SIG-M5 treated with dmso at 0.1 percent for 504 hours (cell line): ENCODE measurements at regions not wholly inside any gene's neighbourhood (a gene's known extent, or its start where the extent isn't known, plus 50 kb on each side); places are given as distances from the start of the nearest gene placed in this dataset.
A peak's percentile ranks its signal among the peaks of the same experiment; 100 is the strongest.
"Not testable (repeated sequence)": the region's sequence is repeated elsewhere in the genome, so short reads cannot be mapped to it uniquely, and the experiment has no call there.

Experiments
- DNase-seq: peaks from one replicate; lab custom pipeline; 2025; ENCODE audit not compliant: unreplicated experiment; lab: John Stamatoyannopoulos, UW

DNA sequence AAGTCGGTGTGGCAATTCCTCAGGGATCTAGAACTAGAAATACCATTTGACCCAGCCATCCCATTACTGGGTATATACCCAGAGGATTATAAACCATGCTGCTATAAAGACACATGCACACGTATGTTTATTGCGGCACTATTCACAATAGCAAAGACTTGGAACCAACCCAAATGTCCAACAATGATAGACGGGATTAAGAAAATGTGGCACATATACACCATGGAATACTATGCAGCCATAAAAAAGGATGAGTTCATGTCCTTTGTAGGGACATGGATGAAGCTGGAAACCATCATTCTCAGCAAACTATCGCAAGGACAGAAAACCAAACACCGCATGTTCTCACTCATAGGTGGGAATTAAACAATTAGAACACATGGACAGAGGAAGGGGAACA lies 80.6 kb upstream of the ST3GAL5 start:
- DNase-seq = not testable (repeated sequence)

DNA sequence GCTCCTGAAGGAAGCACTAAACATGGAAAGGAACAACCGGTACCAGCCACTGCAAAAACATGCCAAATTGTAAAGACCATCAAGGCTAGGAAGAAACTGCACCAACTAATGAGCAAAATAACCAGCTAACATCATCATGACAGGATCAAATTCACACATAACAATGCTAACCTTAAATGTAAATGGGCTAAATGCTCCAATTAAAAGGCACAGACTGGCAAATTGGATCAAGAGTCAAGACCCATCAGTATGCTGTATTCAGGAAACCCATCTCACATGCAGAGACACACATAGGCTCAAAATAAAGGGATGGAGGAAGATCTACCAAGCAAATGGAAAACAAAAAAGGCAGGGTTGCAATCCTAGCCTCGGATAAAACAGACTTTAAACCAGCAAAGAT lies 77.0 kb upstream of the ST3GAL5 start:
- not testable (repeated sequence) for DNase-seq

DNA sequence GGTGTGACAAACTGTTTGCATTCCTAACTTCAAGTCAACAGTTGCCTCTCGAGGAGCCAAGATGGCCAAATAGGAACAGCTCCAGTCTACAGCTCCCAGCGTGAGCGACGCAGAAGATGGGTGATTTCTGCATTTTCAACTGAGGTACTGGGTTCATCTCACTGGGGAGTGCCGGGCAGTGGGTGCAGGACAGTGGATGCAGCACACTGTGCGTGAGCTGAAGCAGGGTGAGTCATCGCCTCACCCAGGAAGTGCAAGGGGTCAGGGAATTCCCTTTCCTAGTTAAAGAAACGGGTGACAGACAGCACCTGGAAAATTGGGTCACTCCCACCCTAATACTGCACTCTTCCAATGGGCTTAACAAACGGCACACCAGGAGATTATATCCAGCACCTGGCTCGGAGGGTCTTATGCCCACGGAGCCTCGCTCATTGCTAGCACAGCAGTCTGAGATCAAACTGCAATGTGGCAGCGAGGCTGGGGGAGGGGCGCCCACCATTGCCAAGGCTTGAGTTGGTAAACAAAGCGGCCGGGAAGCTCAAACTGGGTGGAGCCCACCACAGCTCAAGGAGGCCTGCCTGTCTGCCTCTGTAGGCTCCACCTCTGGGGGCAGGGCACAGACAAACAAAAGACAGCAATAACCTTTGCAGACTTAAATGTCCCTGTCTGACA lies 75.1 kb upstream of the ST3GAL5 start:
- not testable (repeated sequence) for DNase-seq

DNA sequence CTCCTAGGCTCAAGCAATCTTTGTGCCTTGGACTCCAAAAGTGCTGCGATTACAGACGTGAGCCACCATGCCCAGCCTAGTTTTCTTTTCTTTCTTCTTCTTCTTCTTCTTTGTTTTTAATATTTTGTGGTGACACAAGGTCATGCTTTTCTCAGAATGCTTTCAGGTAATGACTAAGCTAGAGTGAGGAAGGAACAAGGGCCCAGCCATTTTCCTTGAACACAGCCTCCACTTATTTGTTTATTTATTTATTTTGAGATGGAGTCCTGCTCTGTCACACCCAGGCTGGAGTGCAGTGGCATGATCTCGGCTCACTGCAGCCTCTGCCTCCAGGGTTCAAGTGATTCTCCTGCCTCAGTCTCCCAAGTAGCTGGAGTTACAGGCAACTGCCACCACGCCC lies 74.3 kb upstream of the ST3GAL5 start:
- no peak for DNase-seq

DNA sequence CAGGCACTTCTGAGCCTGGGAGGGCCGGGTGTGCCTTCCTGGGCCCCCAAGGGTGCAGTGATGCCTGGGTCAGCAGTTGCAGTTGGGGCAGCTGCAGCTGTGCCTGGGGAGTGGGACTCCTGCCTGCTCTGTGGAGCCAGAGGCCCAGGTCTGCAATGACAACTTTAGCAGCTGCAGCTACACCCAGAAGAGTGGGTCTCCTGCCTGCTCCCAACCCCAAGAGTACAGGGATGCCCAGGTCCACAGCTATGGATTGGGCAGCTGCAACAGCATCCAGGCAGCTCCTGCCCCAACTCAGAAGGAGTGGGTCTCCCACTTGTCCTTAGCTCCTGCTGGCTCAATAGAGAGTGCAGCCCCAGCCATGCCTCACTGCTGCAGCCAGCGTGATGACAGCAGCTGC lies 73.0 kb upstream of the ST3GAL5 start:
- no peak for DNase-seq

DNA sequence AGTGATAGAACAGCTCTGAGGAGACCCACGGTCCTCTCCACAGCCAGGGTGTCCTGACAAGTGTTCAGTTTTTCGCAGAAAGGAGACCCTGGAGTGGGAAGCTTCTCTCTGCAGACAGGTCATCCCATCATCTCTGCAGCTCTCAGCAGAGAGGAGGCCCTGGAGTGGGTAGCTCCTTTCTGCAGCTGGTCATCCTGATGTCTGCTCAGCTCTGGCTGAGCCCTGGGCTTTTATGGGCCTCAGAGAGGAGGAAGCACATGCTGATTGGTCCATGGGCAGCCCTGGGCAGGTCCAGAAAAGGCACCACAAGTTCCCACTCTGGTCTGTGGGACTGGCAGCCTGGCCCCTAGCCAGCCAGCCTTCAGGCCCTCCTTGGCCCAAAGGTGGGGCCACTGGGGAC lies 72.3 kb upstream of the ST3GAL5 start:
- no peak for DNase-seq

DNA sequence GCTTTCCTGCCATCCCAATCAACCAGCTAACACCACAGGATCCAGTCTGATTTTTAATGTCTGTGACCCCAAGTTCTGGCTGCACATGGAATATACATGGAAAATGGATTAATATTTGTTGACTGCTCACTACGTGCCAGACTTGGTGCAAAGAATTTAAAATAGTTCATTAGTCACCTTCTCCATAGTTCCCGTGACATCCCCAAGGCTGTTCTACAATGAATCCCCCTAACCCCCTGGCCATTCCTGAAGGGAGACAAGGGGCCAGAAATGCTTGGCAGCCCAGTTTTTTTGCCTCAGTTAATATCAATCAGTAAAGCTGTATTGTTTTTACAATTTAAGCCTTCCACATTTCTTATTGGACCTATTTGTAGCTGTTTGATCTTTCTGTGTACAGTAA lies 71.0 kb upstream of the ST3GAL5 start:
- no peak for DNase-seq

DNA sequence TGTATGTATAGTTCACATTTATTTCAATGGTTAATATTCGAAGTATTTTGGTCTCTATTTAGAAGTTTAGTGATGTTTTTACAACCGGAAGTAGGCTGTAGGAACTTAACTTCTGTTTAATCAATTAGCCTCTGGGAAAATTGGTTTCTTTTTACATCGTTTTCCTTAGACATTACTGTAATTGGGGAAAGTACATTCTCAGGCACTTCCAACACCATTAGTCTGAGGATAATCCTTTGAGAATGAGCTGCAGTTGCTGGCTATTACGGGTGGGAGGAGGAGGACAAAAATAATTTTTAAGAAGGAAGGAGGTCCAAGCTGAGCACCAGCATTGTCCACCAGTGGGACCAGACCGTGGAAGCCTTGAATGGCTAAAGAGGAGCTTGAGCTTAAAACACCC lies 70.4 kb upstream of the ST3GAL5 start:
- no peak for DNase-seq

DNA sequence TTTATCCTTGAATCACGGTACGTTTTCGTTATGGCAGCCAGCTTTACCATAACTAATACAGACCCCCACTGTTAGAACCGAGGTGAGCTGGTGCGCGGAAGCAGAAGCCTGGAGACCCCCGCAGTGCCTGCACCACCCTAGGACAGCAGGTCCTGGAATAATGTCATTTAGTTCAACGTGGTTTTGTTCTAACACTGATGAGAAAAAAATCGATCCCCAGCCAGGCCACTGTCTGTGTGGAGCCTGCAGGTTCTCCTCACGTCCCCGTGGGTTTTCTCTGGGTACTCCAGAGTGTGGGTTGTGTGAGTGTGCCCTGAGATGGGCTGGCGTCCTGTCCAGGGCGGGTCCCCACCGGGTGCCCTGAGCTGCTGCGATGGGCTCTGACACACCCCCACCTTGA lies 69.9 kb upstream of the ST3GAL5 start:
- no peak for DNase-seq

DNA sequence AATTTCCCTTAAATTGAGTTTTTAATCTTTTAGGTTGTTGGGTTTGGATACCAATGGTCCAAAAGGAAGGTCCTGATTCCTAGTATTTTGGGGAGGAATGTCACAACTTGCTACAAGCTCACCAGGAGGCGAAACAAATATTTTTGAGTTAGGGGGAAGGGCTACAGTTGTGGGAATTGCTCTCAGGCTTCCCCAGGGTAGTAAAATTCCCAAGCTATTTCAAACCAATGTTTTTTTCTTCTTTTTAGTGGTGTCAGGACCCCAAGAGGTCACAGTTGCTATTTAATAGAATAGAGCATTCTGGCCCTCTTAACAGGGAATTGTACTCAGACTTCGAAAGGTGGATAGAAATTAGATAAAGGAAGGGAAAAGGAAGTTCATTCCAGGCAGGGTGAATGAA lies 68.5 kb upstream of the ST3GAL5 start:
- no peak for DNase-seq

DNA sequence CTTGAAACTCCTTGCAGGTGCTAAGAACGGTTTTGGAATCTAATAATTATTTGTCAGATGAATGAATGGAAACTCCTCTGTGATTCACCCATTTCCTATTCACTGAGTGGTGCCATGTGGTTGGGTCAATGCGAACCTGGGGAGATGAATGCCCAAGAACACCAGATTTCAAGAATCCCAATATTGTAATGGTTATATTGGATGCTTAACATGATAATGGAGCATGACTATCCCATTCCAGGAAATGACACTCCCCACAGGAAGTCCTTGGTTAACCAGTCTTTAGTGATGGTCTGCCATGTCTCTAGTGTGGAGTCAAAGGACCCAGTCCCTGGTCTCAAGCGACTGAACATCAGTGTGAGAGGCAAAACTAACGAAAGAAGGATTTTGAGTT lies 67.9 kb upstream of the ST3GAL5 start:
- DNase-seq = no peak

DNA sequence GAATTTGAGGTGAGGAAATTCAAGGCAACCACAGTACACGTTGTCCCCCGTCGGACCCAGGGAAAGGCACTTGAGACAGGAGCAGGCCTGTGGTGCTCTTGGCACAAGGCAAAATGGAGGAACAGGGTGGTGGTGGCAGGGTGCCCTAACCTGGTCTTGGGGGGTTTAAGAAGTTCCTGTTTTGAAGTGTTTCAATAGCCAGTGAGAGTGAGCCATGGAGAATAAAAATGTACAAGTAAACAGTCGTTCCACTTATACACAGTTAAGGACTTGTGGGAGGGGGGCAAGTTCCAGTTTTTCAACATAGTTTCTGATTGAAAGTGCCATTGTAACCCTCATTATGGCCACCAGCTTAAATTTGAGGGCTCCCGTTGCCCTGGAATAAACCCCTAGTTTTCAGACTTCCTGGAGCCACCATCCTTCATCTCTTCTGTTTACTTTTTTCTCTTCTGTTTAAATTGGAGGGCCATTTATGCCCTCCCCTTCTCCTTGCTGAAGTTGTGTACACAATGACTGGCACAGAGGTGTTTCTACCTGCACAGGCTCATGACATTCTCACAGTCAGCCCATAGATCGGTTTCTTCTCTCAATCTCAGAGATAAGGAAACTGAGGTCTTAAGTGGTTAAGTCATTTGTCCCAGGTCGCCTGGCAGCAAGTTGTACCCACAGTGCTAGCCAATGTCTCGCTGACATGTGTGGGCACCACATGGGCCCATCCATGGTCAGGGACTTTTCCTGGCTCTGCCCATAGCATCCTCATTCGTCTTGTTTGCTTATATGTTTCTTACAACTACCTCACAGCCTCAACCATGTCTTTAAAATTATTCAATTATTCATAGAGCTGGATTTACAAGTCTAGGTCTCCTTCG lies 66.0 kb upstream of the ST3GAL5 start:
- peak; percentile 73 for DNase-seq

DNA sequence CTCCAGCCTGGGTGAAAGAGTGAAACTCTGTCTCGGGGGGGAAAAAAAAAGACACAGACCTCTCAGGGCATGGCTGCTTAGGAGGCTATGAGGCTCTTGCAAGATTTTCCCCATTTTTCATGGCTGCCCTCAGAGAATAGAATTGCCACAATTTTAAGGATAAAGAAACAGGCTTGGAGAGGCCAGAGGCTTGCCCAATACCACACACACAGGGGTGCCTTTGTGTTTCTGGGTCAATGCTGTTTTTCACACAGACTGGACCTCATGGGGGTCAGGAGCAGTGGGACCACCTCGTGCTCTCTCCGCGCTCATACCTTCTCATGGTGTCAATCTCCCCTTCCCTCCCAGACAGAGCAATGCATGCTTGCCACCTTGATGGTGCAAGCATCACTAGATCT lies 65.4 kb upstream of the ST3GAL5 start:
- DNase-seq = no peak

DNA sequence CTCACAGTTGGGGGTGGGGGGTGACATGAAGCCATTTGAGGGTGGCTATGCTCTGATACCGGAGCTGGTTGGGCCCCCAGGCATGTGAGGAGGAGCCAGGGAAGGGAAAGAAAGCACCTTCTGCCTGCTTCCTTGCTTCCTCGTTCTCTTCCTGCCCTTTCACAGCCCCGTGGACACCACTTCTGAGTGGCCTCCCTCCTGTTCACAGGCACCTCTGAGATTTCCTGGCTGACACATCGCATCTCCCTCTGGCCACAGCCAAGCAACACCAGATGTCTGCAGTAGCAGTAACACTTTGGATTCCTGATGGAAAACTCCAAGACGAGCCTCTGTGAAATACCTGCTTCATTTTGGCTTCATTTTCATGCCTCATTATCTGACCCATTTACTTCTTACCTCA lies 64.7 kb upstream of the ST3GAL5 start:
- DNase-seq = no peak

DNA sequence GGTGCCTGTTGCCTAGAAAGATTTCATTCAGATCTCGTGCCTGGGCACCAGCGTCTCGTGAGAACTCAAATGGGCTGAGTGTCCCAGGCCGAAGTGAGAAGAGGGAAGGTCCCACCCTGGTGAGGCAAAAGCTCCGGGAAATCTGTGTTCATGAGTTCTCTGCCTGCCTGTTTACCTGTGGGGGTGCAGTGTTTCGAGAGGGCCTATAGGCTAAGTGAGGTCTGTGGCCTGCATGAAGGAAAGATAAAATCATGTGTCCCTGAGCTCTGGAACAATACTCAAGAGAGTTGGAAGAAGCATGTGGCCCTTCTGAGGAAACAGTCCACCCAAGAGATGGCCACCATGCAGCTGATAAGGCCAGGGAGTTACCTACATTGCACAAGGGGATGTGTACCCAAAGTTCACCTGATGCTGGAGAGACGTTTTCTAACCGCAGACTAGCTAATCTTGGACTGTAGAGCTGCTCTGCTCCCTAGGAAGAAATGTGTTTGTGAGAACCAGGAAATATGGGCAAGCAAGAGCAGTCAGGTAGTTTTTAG lies 63.5 kb upstream of the ST3GAL5 start:
- DNase-seq = no peak

DNA sequence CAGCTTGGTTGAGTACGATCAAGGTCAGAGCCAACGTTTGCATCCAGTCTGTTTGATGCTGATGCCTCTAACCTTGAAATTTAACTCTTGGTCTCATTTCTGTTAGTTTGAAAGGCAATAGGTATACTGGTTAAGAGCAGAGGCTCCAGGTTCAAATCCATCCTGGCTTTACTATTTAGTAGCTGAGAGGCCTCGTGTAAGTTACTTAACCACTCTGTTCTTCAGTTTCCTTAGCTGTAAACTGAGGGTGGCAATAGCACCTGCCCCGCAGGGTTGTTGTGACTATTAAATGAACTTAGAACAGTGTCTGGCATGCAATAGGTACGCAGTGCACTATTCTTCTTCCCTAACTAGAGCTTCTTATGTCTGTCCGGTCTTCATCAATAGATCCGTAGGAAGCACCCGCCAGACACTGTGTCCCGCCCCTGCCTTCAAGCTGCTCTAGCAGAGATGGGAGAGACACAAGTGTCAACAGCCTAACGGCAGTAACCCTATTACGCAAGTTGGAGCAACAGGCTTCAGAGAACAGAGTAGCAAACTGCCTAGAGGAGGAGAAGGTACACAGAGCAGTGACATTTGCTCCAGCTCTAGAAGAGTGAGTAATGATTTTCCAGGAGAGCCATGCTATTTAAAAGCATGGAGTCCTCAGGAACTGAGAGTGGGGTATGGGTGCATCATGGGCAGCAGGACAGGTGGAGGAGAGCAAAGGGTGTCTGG lies 62.7 kb upstream of the ST3GAL5 start:
- DNase-seq = peak; percentile 91

DNA sequence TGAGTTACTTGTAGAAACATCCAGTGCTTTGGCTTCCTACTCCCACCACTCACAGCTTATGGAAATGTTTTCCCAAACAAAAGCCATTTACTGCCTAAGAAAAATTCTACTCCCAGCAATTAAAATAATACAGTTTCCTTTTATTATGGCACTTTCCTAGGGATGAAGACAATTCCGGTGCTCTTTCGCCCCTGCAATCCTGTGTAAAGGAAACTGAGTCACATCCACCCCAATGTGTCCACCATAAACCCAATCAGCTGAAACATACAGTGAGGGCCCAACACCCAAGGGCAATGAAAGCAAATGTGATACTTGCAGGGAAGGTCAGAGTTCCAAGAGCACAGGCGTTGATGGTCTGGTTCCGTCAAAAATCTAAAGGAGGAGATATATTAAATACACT lies 62.0 kb upstream of the ST3GAL5 start:
- no peak for DNase-seq

DNA sequence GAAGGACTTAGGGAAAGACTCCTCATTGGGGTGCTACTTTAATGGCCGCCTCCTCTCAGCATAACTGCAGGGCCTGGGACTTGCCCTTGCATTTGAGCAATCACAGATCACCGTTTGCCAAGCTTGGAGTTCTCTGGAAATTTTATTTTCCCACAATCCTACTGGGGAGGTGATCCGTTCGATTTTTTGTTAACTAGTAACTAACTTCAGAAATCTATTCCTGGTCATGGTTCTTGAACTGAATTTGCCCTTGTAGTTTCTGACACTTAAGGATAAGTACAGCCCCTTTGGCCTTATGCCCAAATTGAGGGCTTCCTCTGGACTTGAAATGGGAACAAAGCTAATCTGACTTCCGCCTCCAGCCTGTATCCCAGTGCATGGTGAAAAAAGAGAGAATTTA lies 60.5 kb upstream of the ST3GAL5 start:
- DNase-seq = no peak

DNA sequence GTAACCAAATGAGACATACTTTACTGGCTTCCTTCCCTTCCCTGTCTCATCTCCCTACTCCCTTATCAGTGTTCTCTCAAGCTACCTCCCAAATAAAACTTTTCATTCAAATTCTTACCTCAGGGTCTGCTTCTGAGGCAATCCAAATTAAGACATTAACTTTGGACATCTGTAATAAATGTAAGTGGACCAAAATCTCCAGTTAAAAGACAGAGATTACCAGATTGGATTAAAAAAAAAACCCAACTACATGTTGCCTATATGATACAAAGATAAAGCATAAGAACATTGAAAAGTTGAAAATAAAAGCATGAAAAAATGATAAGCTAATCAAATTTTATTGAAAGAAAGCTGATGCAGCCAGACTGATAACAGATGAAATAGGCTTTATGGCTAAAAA lies 58.8 kb upstream of the ST3GAL5 start:
- DNase-seq = no peak

DNA sequence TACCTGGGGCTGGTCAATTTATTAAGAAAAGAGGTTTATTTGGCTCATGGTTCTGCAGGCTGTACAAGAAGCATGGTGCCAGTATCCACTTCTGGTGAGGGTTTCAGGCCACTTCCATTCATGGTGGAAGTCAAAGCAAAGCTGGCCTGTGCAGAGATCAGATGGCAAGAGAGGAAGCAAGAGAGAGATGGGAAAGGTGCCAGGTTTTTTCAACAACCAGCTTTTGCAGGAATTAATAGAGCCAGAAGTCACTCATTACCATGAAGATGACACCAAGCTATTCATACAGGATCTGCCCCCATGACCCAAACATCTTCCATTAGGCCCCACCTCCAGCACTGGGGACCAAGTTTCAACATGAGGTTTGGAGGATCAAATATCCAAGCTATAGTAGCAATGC lies 56.8 kb upstream of the ST3GAL5 start:
- DNase-seq = no peak

DNA sequence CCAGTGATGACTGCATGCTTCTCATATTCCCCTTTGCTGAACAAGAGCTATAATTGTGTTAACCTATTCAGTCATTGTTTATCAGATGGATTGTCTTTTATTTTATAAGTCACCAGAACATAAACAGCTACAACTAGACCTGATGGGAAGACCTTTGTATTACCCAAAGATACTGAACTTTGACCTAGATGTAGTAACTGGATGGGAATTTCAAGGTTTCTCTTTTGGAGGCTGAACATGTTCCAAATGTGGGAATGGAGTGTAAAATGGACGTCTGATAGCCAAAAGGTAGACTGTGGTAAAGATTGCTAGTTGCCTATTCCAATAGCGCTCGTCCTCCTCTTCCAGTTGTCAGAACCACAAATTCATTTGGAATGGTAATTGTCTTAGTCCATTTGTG lies 56.4 kb upstream of the ST3GAL5 start:
- DNase-seq = no peak
